GM12892 (cell line): ENCODE measurements at regions not wholly inside any gene's neighbourhood (a gene's known extent, or its start where the extent isn't known, plus 50 kb on each side); places are given as distances from the start of the nearest gene placed in this dataset.
"Not testable (repeated sequence)": the region's sequence is repeated elsewhere in the genome, so short reads cannot be mapped to it uniquely, and the experiment has no call there.

ENCODE experiments used
- POLR2A ChIP-seq: IDR thresholded peaks from 2 replicates; pipeline ENCODE4 v1.6.1; 2011; ENCODE audit warnings: low read depth, low read length, control low read depth
- TAF1 ChIP-seq: IDR thresholded peaks from 2 replicates; pipeline ENCODE4 v1.6.1; 2011; ENCODE audit warnings: low read depth, mild to moderate bottlenecking, control low read depth, low read length, borderline replicate concordance

GRCh38 chr15:44824277-44825145 lies 88.2 kb downstream of the TRIM69 start:
- TF ChIP-seq TAF1, POLR2A: not testable (repeated sequence)
